ENCODE measurements at regions not wholly inside any gene's neighbourhood (a gene's known extent, or its start where the extent isn't known, plus 50 kb on each side); places are given as distances from the start of the nearest gene placed in this dataset.

GRCh38 chr4:120001850-120002249 is 64.8 kb downstream of the MAD2L1 start:
- Histone ChIP-seq H3K79me1 (ENCODE audit: low read depth in 1 of 2, low read length in 2 of 2) (no peaks in the 10 kb centered on the region), H2AK9ac (replicated peaks; ENCODE audit: low read depth, low read length, poor library complexity) (no peak overlapping the region), H3K4ac (ENCODE audit: low read depth, low read length) (no peak overlapping the region), H4K8ac (ENCODE audit: low read depth in 2 of 2, low read length in 2 of 2) (no peak overlapping the region), H3K14ac (replicated peaks; ENCODE audit: low read depth, low read length) (no peak overlapping the region), H3K18ac (ENCODE audit: low read depth, low read length) (no peak overlapping the region), H4K5ac (ENCODE audit: low read depth, low read length) (no peak overlapping the region), H3K4me3 (ENCODE audit: insufficient read depth, low read depth, low read length) (no peak overlapping the region), H3K9me1 (ENCODE audit: insufficient read depth, low read length) (no peaks in the 10 kb centered on the region), H3K9me3 (ENCODE audit: control insufficient read depth, insufficient read depth, low read length) (no peaks in the 10 kb centered on the region), H3K27me3 (ENCODE audit: control insufficient read depth, insufficient read depth, low read length) (no peaks in the 10 kb centered on the region), H3K4me2 (ENCODE audit: low read depth, low read length) (no peak overlapping the region), H4K91ac (ENCODE audit: insufficient read depth, low read depth, low read length) (no peak overlapping the region), H4K20me1 (ENCODE audit: insufficient read depth, low read length) (no peaks in the 10 kb centered on the region), H3K23ac (ENCODE audit: low read depth, low read length) (no peak overlapping the region), H2BK120ac (ENCODE audit: low read depth, low read length) (no peak overlapping the region), H2BK20ac (ENCODE audit: low read depth, low read length) (no peak overlapping the region), H2AK5ac (ENCODE audit: low read depth, low read length) (no peak overlapping the region), H3K4me1 (ENCODE audit: control insufficient read depth, insufficient read depth, low read length) (peaks cover 2% of the 10 kb centered on the region; the same call in 1 of the 2 replicates), H3K36me3 (ENCODE audit: control insufficient read depth, insufficient read depth, low read length) (no peaks in the 10 kb centered on the region), H2BK5ac (ENCODE audit: low read depth, low read length, poor library complexity, severe bottlenecking) (no peak overlapping the region), H3K9ac (ENCODE audit: low read depth, low read length) (no peak overlapping the region), H3K27ac (ENCODE audit: insufficient read depth, low read length) (no peak overlapping the region), H3K56ac (ENCODE audit: extremely low read depth, insufficient read depth, low read length) (no peak overlapping the region), H2BK15ac (ENCODE audit: low read depth, low read length) (no peak overlapping the region), H2AFZ (replicated peaks; ENCODE audit: low read length, poor library complexity) (no peak overlapping the region)
- no peak for DNase-seq
- CTCF ChIA-PET, result no interaction called here
- dilution Hi-C loops (cut with HindIII; ENCODE audit: low sequenced_read_pairs, unreplicated experiment), result no loop called here
- POLR2A ChIA-PET (ENCODE audit: unreplicated experiment), result no interaction called here
- in situ Hi-C loops (cut with MboI; ENCODE audit: low sequenced_read_pairs), result no loop called here
- WGBS, 2 experiments (ENCODE audit: extremely low coverage in 2 of 2, insufficient read length in 1 of 2), result no CpG with 5 or more reads among the region's 1 CpG
- no peak for ATAC-seq (ENCODE audit: low read depth)
- TF ChIP-seq SMC3 (IDR thresholded peaks at IDR 0.05; ENCODE audit: low read depth, low read length), result no peak
- no peak for TF ChIP-seq FOS (IDR thresholded peaks at IDR 0.05; ENCODE audit: low read depth, low read length)
- TF ChIP-seq CHD1 (IDR thresholded peaks at IDR 0.05; ENCODE audit: low read depth, low read length), result no peak
- no peak for TF ChIP-seq ELK1 (IDR thresholded peaks at IDR 0.05; ENCODE audit: borderline replicate concordance, low read depth, low read length)
- no peak for TF ChIP-seq RAD21 (IDR thresholded peaks at IDR 0.05; ENCODE audit: low read length)
- no peak for TF ChIP-seq RFX5 (IDR thresholded peaks at IDR 0.05; ENCODE audit: low read depth, low read length)
- no peak for TF ChIP-seq MAFK (IDR thresholded peaks at IDR 0.05; ENCODE audit: low read depth, low read length)
- no peak for TF ChIP-seq NFE2L2 (IDR thresholded peaks at IDR 0.05; ENCODE audit: low read depth, low read length)
- TF ChIP-seq POLR2A (IDR thresholded peaks at IDR 0.05; ENCODE audit: low read depth, low read length), result no peak
- no peak for TF ChIP-seq CEBPB (IDR thresholded peaks at IDR 0.05; ENCODE audit: low read depth, low read length)
- no peak for TF ChIP-seq RCOR1 (IDR thresholded peaks at IDR 0.05; ENCODE audit: insufficient replicate concordance, low read length)
- no peak for TF ChIP-seq CTCF (conservative IDR thresholded peaks at IDR 0.05; ENCODE audit: low read depth, low read length)
- TF ChIP-seq, protein P1, sequence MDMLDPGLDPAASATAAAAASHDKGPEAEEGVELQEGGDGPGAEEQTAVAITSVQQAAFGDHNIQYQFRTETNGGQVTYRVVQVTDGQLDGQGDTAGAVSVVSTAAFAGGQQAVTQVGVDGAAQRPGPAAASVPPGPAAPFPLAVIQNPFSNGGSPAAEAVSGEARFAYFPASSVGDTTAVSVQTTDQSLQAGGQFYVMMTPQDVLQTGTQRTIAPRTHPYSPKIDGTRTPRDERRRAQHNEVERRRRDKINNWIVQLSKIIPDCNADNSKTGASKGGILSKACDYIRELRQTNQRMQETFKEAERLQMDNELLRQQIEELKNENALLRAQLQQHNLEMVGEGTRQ (IDR thresholded peaks at IDR 0.05; ENCODE audit: low read depth, low read length), result no peak
- no peak for TF ChIP-seq MXI1 (IDR thresholded peaks at IDR 0.05; ENCODE audit: borderline replicate concordance, low read depth, low read length)
- no peak for TF ChIP-seq BHLHE40 (IDR thresholded peaks at IDR 0.05; ENCODE audit: low read depth, low read length)
- no peak for TF ChIP-seq MAZ (IDR thresholded peaks at IDR 0.05; ENCODE audit: borderline replicate concordance, low read depth, low read length)
- intact Hi-C loops (cut with micrococcal nuclease), result no loop called here
- BruUV-seq (replicated peaks), result no TSS peak
